Naive thymus-derived CD8-positive, alpha-beta T cell (primary cell): ENCODE measurements at regions not wholly inside any gene's neighbourhood (a gene's known extent, or its start where the extent isn't known, plus 50 kb on each side); places are given as distances from the start of the nearest gene placed in this dataset.

Experiments used
- ATAC-seq, 2 donors: fragments of 150-1000 bp; cut with Tn5 transposase in 1 of 2; sonication (Bioruptor Pico), chemical (Tn5 transposase) in 1 of 2; 1 replicate in 1 of 2; 2 replicates in 1 of 2; pipeline ENCODE4 v1.10.0; 2021; ENCODE audit warnings: mild to moderate bottlenecking in 2 of 2, moderate library complexity in 2 of 2
- POLR2A ChIA-PET: fragments of 350-600 bp; sonication (Branson Sonifier 250); formaldehyde crosslinking; loops from one replicate; lab custom pipeline; 2021; ENCODE audit warnings: antibody characterized with exemption; lab: Charles Lee
- DNase-seq, 10 donors: peaks; one replicate each; pipeline versions ENCODE4 v3.0.0 to v3.0.0-alpha.2; 2020 to 2022
- H3K27ac Mint-ChIP-seq, 10 donors: one replicate each; pipeline ENCODE4 v1.8.0; 2020 to 2022; ENCODE audit warnings: mild to moderate bottlenecking in 10 of 10, mixed read lengths in 10 of 10, moderate library complexity in 4 of 10, inconsistent platforms in 1 of 10
- H3K27me3 Mint-ChIP-seq, 5 donors: one replicate each; pipeline ENCODE4 v1.8.0; 2021 to 2022; ENCODE audit warnings: mixed read lengths in 5 of 5
- H3K36me3 Mint-ChIP-seq, 3 donors: one replicate each; pipeline ENCODE4 v1.8.0; 2020 to 2022; ENCODE audit warnings: mixed read lengths in 3 of 3, mild to moderate bottlenecking in 2 of 3, inconsistent platforms in 1 of 3
- H3K4me1 Mint-ChIP-seq, 4 donors: one replicate each; pipeline ENCODE4 v1.8.0; 2021 to 2022; ENCODE audit warnings: mixed read lengths in 4 of 4
- H3K4me3 Mint-ChIP-seq, 10 donors: one replicate each; pipeline ENCODE4 v1.8.0; 2020 to 2022; ENCODE audit warnings: mild to moderate bottlenecking in 10 of 10, mixed read lengths in 10 of 10, moderate library complexity in 6 of 10, inconsistent platforms in 1 of 10
- H3K9me3 Mint-ChIP-seq, 9 donors: one replicate each; pipeline ENCODE4 v1.8.0; 2020 to 2022; ENCODE audit warnings: mixed read lengths in 9 of 9, mild to moderate bottlenecking in 3 of 9, inconsistent platforms in 1 of 9, moderate library complexity in 1 of 9

DNA sequence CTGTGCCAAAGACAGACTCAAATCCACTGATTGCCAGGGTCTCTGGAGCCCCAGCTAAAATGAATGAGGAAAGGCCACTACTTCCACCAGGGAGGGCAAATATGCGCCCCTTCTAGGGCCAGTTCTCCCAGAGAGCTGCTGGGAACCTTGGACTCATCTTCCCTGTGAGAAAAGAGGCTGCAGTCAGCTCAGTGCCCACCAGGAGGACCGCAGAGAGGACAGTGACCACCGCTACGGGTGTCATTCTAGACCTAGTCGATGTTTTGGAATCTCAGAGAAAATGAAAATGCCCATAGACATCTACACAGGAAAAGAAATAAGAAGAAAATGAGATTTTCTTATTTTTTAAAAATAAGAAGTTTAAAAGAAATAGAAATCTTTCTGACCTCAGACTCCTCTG lies 235.1 kb downstream of the UQCRFS1 start:
- Mint-ChIP-seq H3K4me3 (no peak overlapping the region), H3K27me3 (peaks cover 4 to 27% (median 13%) of the 10 kb centered on the region in 5 donors), H3K27ac (no peak overlapping the region), H3K4me1 (no peaks in the 10 kb centered on the region), H3K36me3 (no peaks in the 10 kb centered on the region), H3K9me3 (peaks cover 0 to 9% (median 0%) of the 10 kb centered on the region in 9 donors)
- ATAC-seq (no peak), DNase-seq (no peak)
- POLR2A ChIA-PET = no interaction called here

DNA sequence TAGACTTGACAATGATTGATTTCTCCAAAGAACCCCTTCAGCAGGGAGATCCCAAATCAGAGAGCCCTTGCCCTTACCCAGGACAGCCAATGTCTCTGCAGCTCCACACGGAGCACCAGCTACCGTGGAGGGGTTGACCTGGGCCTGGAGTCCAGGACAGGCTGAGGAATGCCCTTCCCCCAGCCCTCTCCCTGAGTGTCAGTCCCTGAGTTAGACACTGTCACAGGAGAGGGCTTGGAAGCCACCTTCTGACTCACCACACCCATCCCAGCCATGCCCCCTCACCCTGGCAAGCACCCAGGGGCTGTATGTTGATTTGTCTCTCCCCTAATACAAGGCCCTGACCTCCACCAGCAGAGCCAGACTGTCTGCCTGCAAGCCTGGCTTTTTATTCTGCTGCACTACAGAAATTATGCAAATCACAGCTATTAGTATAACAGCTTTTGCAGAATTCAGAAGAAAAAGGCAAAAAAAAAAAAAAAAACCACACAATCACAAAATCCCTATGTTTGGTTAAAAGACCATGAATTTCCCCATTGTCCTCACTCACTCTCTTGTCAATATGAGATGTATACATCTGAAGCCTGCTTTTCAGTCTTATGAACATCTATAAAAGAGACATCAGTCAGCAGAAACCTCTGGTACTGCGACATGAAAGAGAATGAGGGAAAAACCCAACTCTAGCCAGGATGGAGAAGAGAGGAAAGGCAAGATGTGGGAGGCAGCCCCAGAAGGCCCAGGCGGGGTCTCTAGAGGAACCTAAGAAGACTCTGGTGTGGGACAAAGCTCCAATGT lies 240.7 kb downstream of the UQCRFS1 start:
- Mint-ChIP-seq H3K4me3 (no peak overlapping the region), H3K27ac (no peak overlapping the region)

DNA sequence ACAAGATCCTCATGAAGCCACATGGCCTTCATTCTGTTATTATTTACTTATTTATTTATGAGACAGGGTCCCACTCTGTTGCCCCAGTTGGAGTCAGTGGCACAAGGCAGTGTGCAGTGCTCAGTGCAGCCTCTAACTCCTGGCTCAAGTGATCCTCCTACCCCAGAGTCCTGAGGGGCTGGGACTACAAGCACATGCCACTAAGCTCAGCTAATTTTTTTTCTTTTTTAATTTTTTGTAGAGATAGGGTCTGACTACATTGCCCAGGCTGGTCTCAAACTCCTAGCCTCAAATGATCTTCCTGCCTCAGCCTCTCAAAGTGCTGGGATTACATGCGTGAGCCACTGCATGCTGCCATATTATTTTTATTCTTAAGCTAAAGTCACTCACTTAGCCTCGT lies 241.4 kb downstream of the UQCRFS1 start:
- POLR2A ChIA-PET = no interaction called here
- H3K36me3 Mint-ChIP-seq = no peaks in the 10 kb centered on the region
- no peak for DNase-seq
- ATAC-seq = no peak
- H3K9me3 Mint-ChIP-seq = no peaks in the 10 kb centered on the region
- H3K4me1 Mint-ChIP-seq = no peaks in the 10 kb centered on the region
- no peak overlapping the region for H3K27ac Mint-ChIP-seq
- H3K4me3 Mint-ChIP-seq = no peak overlapping the region
- H3K27me3 Mint-ChIP-seq = peaks cover 2 to 47% (median 4%) of the 10 kb centered on the region in 5 donors

More for the DNA sequence above, 240.7 kb downstream of the UQCRFS1 start:
- no peaks in the 10 kb centered on the region for H3K4me1 Mint-ChIP-seq
- no peaks in the 10 kb centered on the region for H3K9me3 Mint-ChIP-seq
- ATAC-seq (no peak), DNase-seq (no peak)
- POLR2A ChIA-PET = no interaction called here
- H3K36me3 Mint-ChIP-seq = no peaks in the 10 kb centered on the region
- peaks cover 2 to 40% (median 4%) of the 10 kb centered on the region in 5 donors for H3K27me3 Mint-ChIP-seq

DNA sequence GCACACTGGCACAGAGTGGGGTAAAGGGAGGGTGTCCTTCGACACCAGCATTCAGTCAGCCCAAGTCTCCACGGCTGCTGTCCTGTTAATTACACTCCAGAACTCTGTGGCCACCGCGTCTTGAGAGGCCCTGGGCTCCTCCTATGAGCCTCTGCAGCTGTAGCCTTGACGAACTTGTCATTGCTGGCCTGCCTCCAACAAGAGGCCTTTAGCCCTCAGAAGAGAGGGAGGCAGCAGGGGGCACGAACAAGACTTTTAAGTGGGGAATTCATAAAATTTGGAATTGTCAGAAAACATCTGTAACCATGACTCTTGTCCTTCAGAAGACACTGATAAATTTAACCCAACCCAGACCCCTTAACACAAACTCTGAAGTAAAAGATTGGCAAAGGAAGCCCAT lies 241.9 kb downstream of the UQCRFS1 start:
- Mint-ChIP-seq H3K27me3 (peaks cover 2 to 47% (median 4%) of the 10 kb centered on the region in 5 donors), H3K36me3 (no peaks in the 10 kb centered on the region), H3K9me3 (no peaks in the 10 kb centered on the region), H3K4me1 (no peaks in the 10 kb centered on the region), H3K27ac (no peak overlapping the region), H3K4me3 (no peak overlapping the region)
- POLR2A ChIA-PET = no interaction called here
- DNase-seq = no peak
- ATAC-seq = no peak

DNA sequence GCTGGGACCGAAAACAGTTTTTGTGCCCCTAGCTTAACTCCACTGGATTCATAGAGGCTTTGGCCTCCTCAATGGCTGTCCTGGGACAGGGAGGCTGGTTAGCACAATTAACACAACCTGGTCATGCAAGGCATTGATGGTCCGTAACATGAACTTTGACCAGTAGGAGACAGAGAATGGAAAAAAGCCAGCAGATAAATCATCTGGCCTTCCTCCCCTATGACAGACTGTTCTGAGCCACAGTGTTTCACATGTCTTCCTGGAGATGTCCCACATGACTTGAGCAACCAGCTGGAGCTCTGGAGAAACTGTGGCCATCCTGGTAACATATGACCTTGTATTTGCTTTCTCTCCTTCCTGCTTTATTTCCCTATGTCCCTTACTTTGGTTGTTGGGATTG lies 244.2 kb downstream of the UQCRFS1 start:
- no peak for DNase-seq
- Mint-ChIP-seq H3K4me1 (no peaks in the 10 kb centered on the region), H3K27ac (no peak overlapping the region), H3K27me3 (peaks cover 3 to 55% (median 5%) of the 10 kb centered on the region in 5 donors), H3K9me3 (no peaks in the 10 kb centered on the region), H3K36me3 (no peaks in the 10 kb centered on the region), H3K4me3 (no peak overlapping the region)
- POLR2A ChIA-PET = no interaction called here
- no peak for ATAC-seq

DNA sequence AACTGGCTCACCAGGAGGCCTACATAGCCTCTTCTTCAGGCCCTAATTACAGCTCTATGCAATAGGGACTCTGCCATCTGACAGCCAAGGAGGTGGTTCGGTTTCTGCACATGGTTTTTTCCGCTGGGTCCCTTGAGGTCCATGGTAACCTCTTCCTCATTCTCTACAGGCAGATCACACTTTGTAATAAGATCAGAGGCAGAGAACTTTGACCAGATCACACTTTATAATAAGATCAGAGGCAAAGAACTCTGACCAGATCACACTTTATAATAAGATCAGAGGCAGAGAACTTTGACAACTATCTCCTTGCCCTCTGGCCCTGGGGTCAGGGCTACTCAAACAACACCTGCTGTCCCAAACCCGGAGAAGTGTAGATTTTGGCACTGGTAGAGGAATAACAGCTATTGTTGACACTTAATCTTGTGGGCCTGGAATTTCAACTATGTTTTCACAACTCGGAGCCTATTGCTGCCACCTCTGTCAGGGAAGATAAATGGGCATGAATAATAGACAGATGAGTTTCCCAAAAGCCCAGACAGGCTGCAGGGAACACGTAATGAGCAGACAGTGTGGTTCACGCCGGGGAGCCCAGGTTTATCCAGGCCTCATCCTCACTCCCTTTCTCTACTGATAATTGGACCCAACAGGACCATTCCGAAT lies 246.1 kb downstream of the UQCRFS1 start:
- POLR2A ChIA-PET = no interaction called here
- H3K27ac Mint-ChIP-seq = no peak overlapping the region
- H3K27me3 Mint-ChIP-seq = peaks cover 0 to 44% (median 5%) of the 10 kb centered on the region in 5 donors
- H3K4me3 Mint-ChIP-seq = no peak overlapping the region
- no peaks in the 10 kb centered on the region for H3K4me1 Mint-ChIP-seq
- peaks cover 0 to 2% (median 0%) of the 10 kb centered on the region in 9 donors for H3K9me3 Mint-ChIP-seq
- no peaks in the 10 kb centered on the region for H3K36me3 Mint-ChIP-seq
- DNase-seq (no peak), ATAC-seq (no peak)

DNA sequence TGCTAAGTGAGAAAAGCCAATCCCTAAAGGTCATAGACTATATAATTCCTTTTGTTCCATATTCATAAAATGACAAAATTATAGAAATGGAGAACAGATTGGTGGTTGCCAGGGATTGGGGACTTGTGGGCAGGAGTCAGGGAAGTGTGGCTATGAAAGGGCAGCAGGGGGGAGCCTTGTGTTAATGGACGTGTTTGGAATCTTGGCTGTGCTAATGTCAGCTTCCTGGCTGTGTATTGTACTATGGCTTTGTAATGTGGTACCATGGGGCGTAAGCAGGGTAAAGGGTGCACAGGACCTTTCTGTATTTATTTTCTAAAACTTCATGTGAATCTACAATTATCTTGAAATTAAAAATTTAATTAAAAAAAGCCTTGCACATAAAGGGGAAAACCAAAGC lies 248.5 kb downstream of the UQCRFS1 start:
- Mint-ChIP-seq H3K27me3 (peaks cover 0 to 32% (median 5%) of the 10 kb centered on the region in 5 donors), H3K27ac (no peak overlapping the region), H3K4me3 (no peak overlapping the region), H3K36me3 (no peaks in the 10 kb centered on the region), H3K9me3 (peaks cover 0 to 2% (median 0%) of the 10 kb centered on the region in 9 donors), H3K4me1 (no peaks in the 10 kb centered on the region)
- ATAC-seq (no peak), DNase-seq (no peak)
- POLR2A ChIA-PET = no interaction called here

DNA sequence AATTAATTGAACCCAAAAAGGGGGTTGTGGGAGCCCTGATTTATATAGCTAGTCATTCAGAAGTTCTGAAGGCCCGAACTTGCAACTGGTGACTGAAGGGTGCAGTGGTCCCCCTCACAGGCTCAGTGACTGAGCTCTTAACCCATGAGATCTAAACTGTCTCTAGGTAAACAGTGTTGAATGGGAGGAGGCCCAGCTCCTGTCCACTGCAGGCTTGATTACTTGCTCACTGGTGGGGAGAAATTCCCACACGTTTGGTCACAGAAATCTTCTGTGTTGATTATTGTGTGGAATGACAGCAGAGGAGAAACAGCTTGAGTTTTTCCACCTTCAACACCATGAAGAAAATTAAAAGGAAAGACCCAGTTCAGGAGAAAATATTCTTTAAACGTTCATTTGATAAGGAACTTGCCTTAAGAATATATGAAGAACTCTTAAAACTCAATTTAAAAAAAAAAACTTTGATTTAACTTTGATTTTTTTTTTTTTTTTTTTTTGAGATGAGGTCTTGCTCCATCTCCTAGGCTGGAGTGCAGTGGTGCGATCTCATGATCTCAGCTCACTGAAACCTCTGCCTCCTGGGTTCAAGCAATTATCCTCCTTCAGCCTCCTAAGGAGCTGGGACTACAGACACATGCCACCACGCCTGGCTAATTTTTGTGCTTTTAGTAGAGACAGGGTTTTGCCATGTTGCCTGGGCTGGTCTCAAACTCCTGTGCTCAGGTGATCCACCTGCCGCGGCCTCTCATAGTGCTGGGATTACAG lies 249.3 kb downstream of the UQCRFS1 start:
- DNase-seq = no peak
- peaks cover 0 to 2% (median 0%) of the 10 kb centered on the region in 9 donors for H3K9me3 Mint-ChIP-seq

DNA sequence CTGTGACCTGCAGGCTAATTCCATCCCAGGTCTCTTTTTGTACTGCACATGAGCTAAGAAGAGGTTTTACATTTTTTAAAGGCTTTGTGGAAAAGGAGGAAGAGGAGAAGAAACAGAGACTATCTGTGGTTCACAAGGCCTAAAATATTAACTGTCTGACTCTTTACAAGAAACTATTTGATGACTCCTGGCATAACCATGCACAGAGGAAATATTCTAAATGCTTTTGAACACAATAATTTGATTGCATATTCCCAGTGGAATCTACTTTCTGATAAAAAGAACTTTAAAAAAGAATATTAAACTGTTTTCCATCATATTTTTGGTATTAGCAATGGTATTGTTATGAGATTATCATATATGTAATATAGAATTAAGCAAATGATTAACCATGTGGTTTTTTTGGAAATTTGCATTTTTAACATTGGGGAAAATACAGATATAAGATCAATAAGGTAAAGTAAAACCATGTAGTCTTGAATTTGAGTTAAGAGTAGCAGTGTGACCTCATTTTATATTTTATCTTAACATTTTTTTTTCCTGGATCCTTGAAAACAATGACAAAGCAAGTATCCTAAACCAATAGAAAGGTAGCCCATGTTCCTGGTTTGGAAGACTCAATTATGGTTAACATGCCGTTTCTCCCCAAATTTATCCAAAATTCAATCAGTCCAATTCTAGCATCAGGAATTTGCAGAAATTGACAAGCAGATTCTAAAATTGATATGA lies 251.0 kb downstream of the UQCRFS1 start:
- H3K36me3 Mint-ChIP-seq = no peaks in the 10 kb centered on the region
- H3K4me3 Mint-ChIP-seq = no peak overlapping the region
- no peak overlapping the region for H3K27ac Mint-ChIP-seq
- H3K27me3 Mint-ChIP-seq = peaks cover 0 to 15% (median 4%) of the 10 kb centered on the region in 5 donors
- DNase-seq (no peak), ATAC-seq (no peak)
- peaks cover 0 to 5% (median 0%) of the 10 kb centered on the region in 9 donors for H3K9me3 Mint-ChIP-seq
- POLR2A ChIA-PET = no interaction called here
- H3K4me1 Mint-ChIP-seq = no peaks in the 10 kb centered on the region

More for the DNA sequence above, 249.3 kb downstream of the UQCRFS1 start:
- no peaks in the 10 kb centered on the region for H3K4me1 Mint-ChIP-seq
- no peak overlapping the region for H3K27ac Mint-ChIP-seq
- peaks cover 0 to 24% (median 5%) of the 10 kb centered on the region in 5 donors for H3K27me3 Mint-ChIP-seq
- H3K4me3 Mint-ChIP-seq = no peak overlapping the region
- POLR2A ChIA-PET = no interaction called here
- no peak for ATAC-seq
- H3K36me3 Mint-ChIP-seq = no peaks in the 10 kb centered on the region

DNA sequence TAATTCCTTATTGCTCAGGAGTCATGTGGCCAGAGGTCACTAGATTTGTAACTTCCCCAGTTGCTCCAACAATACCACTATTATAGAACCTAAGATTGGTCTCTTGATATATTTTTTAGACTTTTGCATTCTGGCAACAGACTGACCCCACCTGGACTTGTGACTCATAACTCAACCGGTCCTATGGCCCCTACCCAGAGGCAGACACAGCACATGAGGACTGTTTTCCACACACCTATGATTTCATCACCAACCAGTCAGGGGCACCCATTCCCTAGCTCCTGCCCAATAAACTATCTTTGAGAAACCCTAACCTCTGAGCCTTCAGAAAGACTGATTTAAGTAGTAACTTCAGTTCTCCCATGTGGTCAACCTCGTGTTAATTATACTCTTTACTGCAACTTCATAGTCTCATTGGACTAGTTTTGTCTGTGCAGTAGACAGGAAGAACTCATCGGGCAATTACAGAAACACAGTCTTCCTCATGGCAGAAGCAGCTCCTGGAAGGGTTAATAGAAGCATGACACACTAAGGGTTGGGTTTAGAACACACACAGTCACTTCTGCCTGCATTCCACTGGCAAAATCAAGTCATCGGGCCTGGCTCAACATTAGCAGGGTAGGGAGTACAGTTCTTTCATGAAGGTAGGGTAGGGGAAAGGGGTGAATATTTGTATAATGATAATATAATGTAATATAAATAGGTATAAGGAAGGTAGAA lies 251.8 kb downstream of the UQCRFS1 start:
- no peak for DNase-seq
- no peak for ATAC-seq
- Mint-ChIP-seq H3K36me3 (no peaks in the 10 kb centered on the region), H3K4me3 (no peak overlapping the region), H3K27me3 (peaks cover 0 to 11% (median 4%) of the 10 kb centered on the region in 5 donors), H3K9me3 (peaks cover 0 to 5% (median 0%) of the 10 kb centered on the region in 9 donors), H3K4me1 (no peaks in the 10 kb centered on the region), H3K27ac (no peak overlapping the region)
- POLR2A ChIA-PET = no interaction called here

DNA sequence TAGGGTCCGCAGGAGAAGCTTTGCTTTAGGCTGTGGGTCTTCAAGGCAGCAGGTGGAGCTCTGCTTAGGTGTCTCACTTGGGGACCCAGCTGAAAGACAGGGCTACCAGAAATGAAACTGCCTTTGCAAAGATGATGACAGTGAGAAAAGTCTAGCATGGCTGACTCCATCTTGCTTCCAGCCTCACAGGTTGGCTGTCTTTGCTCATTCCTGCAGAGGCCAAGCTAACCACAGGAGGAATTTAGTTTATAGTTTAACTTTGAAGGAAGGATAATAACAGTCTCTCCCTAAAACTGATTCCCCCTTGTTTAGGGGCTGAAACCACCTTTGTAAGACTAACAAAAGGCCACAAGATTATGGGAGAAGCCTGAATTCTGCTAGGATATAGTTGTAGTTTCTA lies 252.4 kb downstream of the UQCRFS1 start:
- Mint-ChIP-seq H3K4me3 (no peak overlapping the region), H3K27me3 (peaks cover 0 to 16% (median 4%) of the 10 kb centered on the region in 5 donors), H3K4me1 (no peaks in the 10 kb centered on the region), H3K27ac (no peak overlapping the region), H3K36me3 (no peaks in the 10 kb centered on the region), H3K9me3 (peaks cover 0 to 5% (median 0%) of the 10 kb centered on the region in 9 donors)
- DNase-seq = no peak
- POLR2A ChIA-PET = no interaction called here
- no peak for ATAC-seq

DNA sequence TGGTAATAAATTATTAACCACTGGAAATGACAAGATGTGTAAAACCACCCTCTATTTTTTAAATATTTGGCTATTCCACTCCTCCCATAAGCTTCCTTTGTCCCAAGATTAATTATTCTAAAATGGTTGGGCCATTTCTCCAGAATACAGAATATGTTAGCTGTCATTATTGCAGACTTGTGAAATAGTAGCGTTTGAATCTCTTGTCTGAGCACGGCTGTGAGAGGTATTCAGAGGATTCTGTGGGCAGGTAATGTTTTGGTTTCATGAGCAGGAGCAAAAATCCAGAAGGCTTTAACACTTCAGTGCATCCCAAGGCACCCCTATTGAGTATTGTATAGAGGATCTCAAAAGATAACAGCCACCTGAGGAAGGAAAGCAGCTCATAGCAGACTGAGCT lies 256.0 kb downstream of the UQCRFS1 start:
- POLR2A ChIA-PET = no interaction called here
- no peak for DNase-seq
- Mint-ChIP-seq H3K36me3 (no peaks in the 10 kb centered on the region), H3K27me3 (peaks cover 0 to 12% (median 0%) of the 10 kb centered on the region in 5 donors), H3K4me3 (no peak overlapping the region), H3K27ac (no peak overlapping the region), H3K4me1 (no peaks in the 10 kb centered on the region), H3K9me3 (peaks cover 0 to 12% (median 3%) of the 10 kb centered on the region in 9 donors)
- no peak for ATAC-seq
